ENCODE measurements at regions not wholly inside any gene's neighbourhood (a gene's known extent, or its start where the extent isn't known, plus 50 kb on each side); places are given as distances from the start of the nearest gene placed in this dataset.

DNA sequence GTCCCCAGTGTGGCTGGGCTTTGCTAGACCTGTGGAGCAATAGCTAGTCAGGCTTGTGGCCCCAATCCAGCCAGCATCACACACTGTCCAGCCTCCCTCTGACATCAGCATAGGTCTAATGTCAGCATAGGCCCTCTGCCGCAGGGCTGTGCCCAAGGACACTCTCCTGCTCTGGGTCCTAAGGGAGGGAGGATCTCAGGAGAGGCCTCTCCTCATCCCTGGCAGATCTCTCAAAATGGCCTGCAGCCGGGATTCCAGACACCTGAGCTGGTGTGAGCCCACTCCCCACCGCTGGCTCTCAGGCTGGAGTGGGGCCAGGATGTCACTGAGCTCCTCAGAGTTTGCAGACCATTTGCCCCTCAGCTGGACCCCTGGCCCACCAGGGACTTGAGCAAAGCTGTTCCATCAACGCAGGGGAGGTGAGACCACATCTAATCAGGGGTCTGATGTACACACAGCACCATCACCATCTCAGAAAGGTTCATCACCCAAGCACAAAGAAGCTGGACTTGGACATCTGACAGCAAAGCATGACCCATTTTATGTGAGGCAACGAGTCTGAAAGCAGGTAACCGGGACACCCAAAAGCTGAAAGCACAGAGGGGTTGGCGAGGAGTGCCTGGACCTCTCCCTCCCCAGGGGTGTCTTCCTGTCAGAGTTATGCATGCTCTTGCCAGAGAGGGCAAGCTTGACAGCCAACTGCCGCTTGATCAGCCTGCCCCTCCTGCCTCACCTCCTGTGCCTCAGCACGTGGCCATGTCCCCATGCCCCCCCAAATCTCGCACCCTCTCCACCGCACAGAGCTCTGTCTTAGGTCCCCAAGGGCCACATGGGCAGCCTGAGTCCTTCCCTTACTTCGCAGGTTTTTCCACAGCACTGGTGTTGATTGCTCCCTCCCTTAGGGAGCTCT, 69.7 kb upstream of the SEPTIN5 start:
- no peaks in the 10 kb centered on the region for H3K79me2 ChIP-seq (ENCODE audit: low read length)
- H4K20me1 ChIP-seq (ENCODE audit: insufficient read depth, low read length): no peaks in the 10 kb centered on the region
- H2AFZ ChIP-seq (ENCODE audit: low read depth, low read length): no peak overlapping the region
- no peaks in the 10 kb centered on the region for H3K4me1 ChIP-seq (ENCODE audit: low read length)
- peaks cover 39% of the 10 kb centered on the region for H3K27me3 ChIP-seq (ENCODE audit: low read depth, low read length)
- no peaks in the 10 kb centered on the region for H3K36me3 ChIP-seq (replicated peaks; ENCODE audit: low read depth, low read length)
- no peak overlapping the region for H3K27ac ChIP-seq (ENCODE audit: low read length)
- peaks cover 11% of the 10 kb centered on the region; the same call in 1 of the 2 replicates for H3K9me3 ChIP-seq (ENCODE audit: insufficient read depth, low read length)
- no peak overlapping the region for H3K4me3 ChIP-seq (ENCODE audit: low read length)
- no peak overlapping the region for H3K4me2 ChIP-seq (ENCODE audit: low read length)
- H3K9ac ChIP-seq (ENCODE audit: low read length): no peak overlapping the region
- TF ChIP-seq, protein P1, sequence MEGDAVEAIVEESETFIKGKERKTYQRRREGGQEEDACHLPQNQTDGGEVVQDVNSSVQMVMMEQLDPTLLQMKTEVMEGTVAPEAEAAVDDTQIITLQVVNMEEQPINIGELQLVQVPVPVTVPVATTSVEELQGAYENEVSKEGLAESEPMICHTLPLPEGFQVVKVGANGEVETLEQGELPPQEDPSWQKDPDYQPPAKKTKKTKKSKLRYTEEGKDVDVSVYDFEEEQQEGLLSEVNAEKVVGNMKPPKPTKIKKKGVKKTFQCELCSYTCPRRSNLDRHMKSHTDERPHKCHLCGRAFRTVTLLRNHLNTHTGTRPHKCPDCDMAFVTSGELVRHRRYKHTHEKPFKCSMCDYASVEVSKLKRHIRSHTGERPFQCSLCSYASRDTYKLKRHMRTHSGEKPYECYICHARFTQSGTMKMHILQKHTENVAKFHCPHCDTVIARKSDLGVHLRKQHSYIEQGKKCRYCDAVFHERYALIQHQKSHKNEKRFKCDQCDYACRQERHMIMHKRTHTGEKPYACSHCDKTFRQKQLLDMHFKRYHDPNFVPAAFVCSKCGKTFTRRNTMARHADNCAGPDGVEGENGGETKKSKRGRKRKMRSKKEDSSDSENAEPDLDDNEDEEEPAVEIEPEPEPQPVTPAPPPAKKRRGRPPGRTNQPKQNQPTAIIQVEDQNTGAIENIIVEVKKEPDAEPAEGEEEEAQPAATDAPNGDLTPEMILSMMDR (IDR thresholded peaks at IDR 0.05; ENCODE audit: low read depth, low read length): no peak
- no peak for TF ChIP-seq EZH2phosphoT487 (IDR thresholded peaks at IDR 0.05; ENCODE audit: low read depth)

- no peaks in the 10 kb centered on the region for H3K4me1 ChIP-seq (ENCODE audit: low read length)
- no peak overlapping the region for H3K9ac ChIP-seq (ENCODE audit: low read length)
- H3K27me3 ChIP-seq (ENCODE audit: low read depth, low read length): peaks cover 43% of the 10 kb centered on the region
- H3K79me2 ChIP-seq (ENCODE audit: low read length): no peaks in the 10 kb centered on the region
- H3K27ac ChIP-seq (ENCODE audit: low read length): no peak overlapping the region
- no peak overlapping the region for H3K4me3 ChIP-seq (ENCODE audit: low read length)
- no peaks in the 10 kb centered on the region for H3K36me3 ChIP-seq (replicated peaks; ENCODE audit: low read depth, low read length)
- H2AFZ ChIP-seq (ENCODE audit: low read depth, low read length): no peak overlapping the region
- peaks cover 11% of the 10 kb centered on the region; the same call in 1 of the 2 replicates for H3K9me3 ChIP-seq (ENCODE audit: insufficient read depth, low read length)
- no peaks in the 10 kb centered on the region for H4K20me1 ChIP-seq (ENCODE audit: insufficient read depth, low read length)
- no peak for TF ChIP-seq EZH2phosphoT487 (IDR thresholded peaks at IDR 0.05; ENCODE audit: low read depth)
- TF ChIP-seq, protein P1 (IDR thresholded peaks at IDR 0.05; ENCODE audit: low read depth, low read length): no peak
- H3K4me2 ChIP-seq (ENCODE audit: low read length): no peak overlapping the region
These were observed 68.9 kb upstream of the SEPTIN5 start for GRCh38 chr22:19645391-19645790.

- Histone ChIP-seq H3K9ac (ENCODE audit: low read length) (no peak overlapping the region), H3K4me1 (ENCODE audit: low read length) (no peaks in the 10 kb centered on the region), H3K27me3 (ENCODE audit: low read depth, low read length) (peaks cover 48% of the 10 kb centered on the region), H3K4me2 (ENCODE audit: low read length) (no peak overlapping the region), H3K79me2 (ENCODE audit: low read length) (no peaks in the 10 kb centered on the region), H3K36me3 (replicated peaks; ENCODE audit: low read depth, low read length) (no peaks in the 10 kb centered on the region), H3K9me3 (ENCODE audit: insufficient read depth, low read length) (peaks cover 11% of the 10 kb centered on the region; the same call in 1 of the 2 replicates), H2AFZ (ENCODE audit: low read depth, low read length) (no peak overlapping the region), H3K27ac (ENCODE audit: low read length) (no peak overlapping the region), H4K20me1 (ENCODE audit: insufficient read depth, low read length) (no peaks in the 10 kb centered on the region), H3K4me3 (ENCODE audit: low read length) (no peak overlapping the region)
- no peak for TF ChIP-seq EZH2phosphoT487 (IDR thresholded peaks at IDR 0.05; ENCODE audit: low read depth)
These were observed 68.4 kb upstream of the SEPTIN5 start for GRCh38 chr22:19645905-19646304.

DNA sequence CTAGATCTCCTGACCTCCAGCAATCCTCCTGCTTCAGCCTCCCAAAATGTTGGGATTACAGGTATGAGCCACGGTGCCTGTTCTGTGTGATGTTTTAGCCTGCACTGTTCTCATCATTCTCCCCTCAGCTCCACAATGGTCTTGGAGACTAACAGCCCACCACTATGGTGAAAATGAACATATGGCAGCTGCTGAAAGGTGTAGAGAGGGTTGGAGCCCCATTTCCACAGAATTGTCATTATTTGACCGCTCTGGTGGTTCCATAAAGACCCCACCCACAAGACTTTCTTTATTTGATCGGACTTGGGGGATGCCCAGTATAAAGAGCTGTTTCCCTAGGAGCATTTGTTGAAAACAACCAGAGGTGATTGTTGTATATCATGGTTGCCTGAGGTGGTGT, 67.9 kb upstream of the SEPTIN5 start:
- Histone ChIP-seq H3K4me2 (ENCODE audit: low read length) (no peak overlapping the region), H3K36me3 (replicated peaks; ENCODE audit: low read depth, low read length) (no peaks in the 10 kb centered on the region), H4K20me1 (ENCODE audit: insufficient read depth, low read length) (no peaks in the 10 kb centered on the region), H3K9ac (ENCODE audit: low read length) (no peak overlapping the region), H2AFZ (ENCODE audit: low read depth, low read length) (no peak overlapping the region), H3K4me3 (ENCODE audit: low read length) (no peak overlapping the region), H3K9me3 (ENCODE audit: insufficient read depth, low read length) (peaks cover 11% of the 10 kb centered on the region; the same call in 1 of the 2 replicates), H3K27me3 (ENCODE audit: low read depth, low read length) (peaks cover 53% of the 10 kb centered on the region), H3K79me2 (ENCODE audit: low read length) (no peaks in the 10 kb centered on the region), H3K27ac (ENCODE audit: low read length) (no peak overlapping the region), H3K4me1 (ENCODE audit: low read length) (no peaks in the 10 kb centered on the region)
- TF ChIP-seq EZH2phosphoT487 (IDR thresholded peaks at IDR 0.05; ENCODE audit: low read depth): no peak
- TF ChIP-seq, protein P1 (IDR thresholded peaks at IDR 0.05; ENCODE audit: low read depth, low read length): no peak
